ENCODE measurements at regions not wholly inside any gene's neighbourhood (a gene's known extent, or its start where the extent isn't known, plus 50 kb on each side); places are given as distances from the start of the nearest gene placed in this dataset.

DNA sequence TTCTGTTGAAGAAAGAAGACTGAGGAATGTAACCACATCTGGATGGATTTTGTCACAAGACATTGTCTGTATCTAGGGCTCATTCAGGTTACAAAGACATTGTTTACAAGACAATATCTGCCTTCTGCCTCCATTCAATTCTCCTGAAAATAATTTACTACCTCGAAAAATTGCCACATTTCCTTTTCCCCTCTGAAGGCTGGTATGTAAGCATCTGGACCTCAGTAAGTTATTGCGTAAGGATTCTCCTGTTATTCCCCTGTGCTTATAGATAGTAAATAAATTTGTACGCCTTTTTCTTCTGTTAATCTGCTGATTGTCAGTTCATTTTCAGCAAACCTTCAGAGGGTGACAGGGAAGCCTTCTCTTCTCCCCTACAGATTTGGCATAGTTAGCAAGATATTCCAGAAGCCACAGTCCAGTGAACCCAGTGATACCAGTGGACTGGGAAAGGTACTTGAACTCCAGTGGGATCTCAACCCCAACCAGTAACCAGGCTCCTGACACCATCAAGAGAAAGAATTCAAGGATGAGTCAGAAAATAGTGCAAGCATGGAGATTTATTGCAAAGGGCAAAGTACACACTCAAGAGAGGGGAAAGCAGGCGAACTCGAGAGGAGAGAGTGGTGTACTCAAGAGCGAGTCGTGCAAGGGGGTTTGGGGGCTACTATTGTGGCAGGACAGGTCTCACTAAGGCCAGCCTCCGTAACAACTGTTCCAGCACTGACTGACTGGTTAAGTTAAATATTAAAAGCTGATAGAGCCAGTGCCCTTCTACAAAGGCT is 706.9 kb upstream of the GHITM start:
- TF ChIP-seq CTCF (IDR thresholded peaks at IDR 0.05; ENCODE audit: low read depth, low read length) (no peak), EZH2phosphoT487 (IDR thresholded peaks at IDR 0.05; ENCODE audit: low read depth) (no peak)
